ENCODE measurements at regions not wholly inside any gene's neighbourhood (a gene's known extent, or its start where the extent isn't known, plus 50 kb on each side); places are given as distances from the start of the nearest gene placed in this dataset.

DNA sequence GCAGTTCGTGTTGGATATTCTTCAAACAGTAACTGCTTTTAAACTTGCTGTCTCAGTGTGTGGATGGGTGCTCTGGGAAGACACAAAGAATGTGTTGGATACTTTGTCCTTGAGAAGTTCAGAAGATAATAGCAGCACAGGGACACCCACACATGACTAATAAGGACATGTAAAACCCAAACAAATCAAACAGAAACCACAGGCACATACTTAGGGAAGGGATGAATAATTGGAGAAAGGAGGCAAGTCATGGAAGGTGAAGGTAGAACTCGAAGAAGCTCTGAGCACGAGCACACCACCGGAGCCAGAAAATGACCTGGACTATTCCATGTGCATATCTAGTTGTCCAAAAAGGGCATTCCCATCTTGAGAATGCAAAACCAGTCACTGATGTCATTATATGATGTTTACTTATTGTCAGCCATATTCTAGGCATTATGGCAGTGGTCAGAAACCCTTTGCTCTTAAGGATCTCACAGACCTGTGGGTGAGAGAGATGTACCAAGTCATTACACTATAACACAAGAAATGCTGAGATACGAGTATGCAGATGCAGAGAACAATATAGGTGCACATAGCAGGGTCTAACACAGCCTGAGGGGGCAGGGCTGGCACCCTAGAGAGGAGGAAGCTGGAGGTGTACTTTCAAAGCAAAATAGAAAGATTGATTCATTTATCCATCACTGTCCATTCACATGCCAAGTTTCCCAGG lies 152.9 kb downstream of the PIK3R1 start:
- no peak for ATAC-seq
- H2AFZ ChIP-seq: no peak overlapping the region

More for the DNA sequence above, 152.9 kb downstream of the PIK3R1 start:
- no peak for DNase-seq (ENCODE audit: low spot score)
- Mint-ChIP-seq H3K9me3 (no peaks in the 10 kb centered on the region; the same call in 2 of the 3 replicates), H3K4me1 (no peaks in the 10 kb centered on the region), H3K27me3 (ENCODE audit: insufficient read depth, low read depth, poor library complexity) (peaks cover 4% of the 10 kb centered on the region), H3K36me3 (ENCODE audit: low read depth) (no peaks in the 10 kb centered on the region), H3K27ac (no peak overlapping the region), H3K4me3 (no peak overlapping the region)
- Histone ChIP-seq H3K27ac (ENCODE audit: low read depth) (no peak overlapping the region), H3K36me3 (ENCODE audit: insufficient read depth) (no peaks in the 10 kb centered on the region), H3K27me3 (ENCODE audit: insufficient read depth) (no peaks in the 10 kb centered on the region), H3F3A (replicated peaks; ENCODE audit: low read depth) (no peaks in the 10 kb centered on the region), H3K4me2 (no peak overlapping the region), H3K9me2 (ENCODE audit: insufficient read depth) (0 out of 2 replicates have a peak, but pooled peaks cover 4% of the 10 kb centered on the region), H3K4me1 (ENCODE audit: insufficient read depth) (no peaks in the 10 kb centered on the region), H3K4me3 (no peak overlapping the region), H3K79me2 (replicated peaks; ENCODE audit: insufficient read depth) (no peaks in the 10 kb centered on the region), H4K20me1 (replicated peaks; ENCODE audit: insufficient read depth) (no peaks in the 10 kb centered on the region)
- no peak for TF ChIP-seq EZH2phosphoT487 (IDR thresholded peaks at IDR 0.05; ENCODE audit: unreplicated experiment)
- TF ChIP-seq POLR2AphosphoS5 (IDR thresholded peaks at IDR 0.05; ENCODE audit: low read depth): no peak
- no peak for TF ChIP-seq ZNF331 (CRISPR knock-in tag; IDR thresholded peaks at IDR 0.05; ENCODE audit: low read depth)
- TF ChIP-seq, protein P1, sequence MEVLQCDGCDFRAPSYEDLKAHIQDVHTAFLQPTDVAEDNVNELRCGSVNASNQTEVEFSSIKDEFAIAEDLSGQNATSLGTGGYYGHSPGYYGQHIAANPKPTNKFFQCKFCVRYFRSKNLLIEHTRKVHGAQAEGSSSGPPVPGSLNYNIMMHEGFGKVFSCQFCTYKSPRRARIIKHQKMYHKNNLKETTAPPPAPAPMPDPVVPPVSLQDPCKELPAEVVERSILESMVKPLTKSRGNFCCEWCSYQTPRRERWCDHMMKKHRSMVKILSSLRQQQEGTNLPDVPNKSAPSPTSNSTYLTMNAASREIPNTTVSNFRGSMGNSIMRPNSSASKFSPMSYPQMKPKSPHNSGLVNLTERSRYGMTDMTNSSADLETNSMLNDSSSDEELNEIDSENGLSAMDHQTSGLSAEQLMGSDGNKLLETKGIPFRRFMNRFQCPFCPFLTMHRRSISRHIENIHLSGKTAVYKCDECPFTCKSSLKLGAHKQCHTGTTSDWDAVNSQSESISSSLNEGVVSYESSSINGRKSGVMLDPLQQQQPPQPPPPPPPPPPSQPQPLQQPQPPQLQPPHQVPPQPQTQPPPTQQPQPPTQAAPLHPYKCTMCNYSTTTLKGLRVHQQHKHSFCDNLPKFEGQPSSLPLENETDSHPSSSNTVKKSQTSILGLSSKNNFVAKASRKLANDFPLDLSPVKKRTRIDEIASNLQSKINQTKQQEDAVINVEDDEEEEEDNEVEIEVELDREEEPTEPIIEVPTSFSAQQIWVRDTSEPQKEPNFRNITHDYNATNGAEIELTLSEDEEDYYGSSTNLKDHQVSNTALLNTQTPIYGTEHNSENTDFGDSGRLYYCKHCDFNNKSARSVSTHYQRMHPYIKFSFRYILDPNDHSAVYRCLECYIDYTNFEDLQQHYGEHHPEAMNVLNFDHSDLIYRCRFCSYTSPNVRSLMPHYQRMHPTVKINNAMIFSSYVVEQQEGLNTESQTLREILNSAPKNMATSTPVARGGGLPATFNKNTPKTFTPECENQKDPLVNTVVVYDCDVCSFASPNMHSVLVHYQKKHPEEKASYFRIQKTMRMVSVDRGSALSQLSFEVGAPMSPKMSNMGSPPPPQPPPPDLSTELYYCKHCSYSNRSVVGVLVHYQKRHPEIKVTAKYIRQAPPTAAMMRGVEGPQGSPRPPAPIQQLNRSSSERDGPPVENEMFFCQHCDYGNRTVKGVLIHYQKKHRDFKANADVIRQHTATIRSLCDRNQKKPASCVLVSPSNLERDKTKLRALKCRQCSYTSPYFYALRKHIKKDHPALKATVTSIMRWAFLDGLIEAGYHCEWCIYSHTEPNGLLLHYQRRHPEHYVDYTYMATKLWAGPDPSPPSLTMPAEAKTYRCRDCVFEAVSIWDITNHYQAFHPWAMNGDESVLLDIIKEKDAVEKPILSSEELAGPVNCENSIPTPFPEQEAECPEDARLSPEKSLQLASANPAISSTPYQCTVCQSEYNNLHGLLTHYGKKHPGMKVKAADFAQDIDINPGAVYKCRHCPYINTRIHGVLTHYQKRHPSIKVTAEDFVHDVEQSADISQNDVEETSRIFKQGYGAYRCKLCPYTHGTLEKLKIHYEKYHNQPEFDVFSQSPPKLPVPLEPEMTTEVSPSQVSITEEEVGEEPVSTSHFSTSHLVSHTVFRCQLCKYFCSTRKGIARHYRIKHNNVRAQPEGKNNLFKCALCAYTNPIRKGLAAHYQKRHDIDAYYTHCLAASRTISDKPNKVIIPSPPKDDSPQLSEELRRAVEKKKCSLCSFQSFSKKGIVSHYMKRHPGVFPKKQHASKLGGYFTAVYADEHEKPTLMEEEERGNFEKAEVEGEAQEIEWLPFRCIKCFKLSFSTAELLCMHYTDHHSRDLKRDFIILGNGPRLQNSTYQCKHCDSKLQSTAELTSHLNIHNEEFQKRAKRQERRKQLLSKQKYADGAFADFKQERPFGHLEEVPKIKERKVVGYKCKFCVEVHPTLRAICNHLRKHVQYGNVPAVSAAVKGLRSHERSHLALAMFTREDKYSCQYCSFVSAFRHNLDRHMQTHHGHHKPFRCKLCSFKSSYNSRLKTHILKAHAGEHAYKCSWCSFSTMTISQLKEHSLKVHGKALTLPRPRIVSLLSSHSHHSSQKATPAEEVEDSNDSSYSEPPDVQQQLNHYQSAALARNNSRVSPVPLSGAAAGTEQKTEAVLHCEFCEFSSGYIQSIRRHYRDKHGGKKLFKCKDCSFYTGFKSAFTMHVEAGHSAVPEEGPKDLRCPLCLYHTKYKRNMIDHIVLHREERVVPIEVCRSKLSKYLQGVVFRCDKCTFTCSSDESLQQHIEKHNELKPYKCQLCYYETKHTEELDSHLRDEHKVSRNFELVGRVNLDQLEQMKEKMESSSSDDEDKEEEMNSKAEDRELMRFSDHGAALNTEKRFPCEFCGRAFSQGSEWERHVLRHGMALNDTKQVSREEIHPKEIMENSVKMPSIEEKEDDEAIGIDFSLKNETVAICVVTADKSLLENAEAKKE (CRISPR knock-in tag; IDR thresholded peaks at IDR 0.05): no peak
- TF ChIP-seq EZH2 (IDR thresholded peaks at IDR 0.05; ENCODE audit: low read depth, unreplicated experiment): no peak
- no peak for TF ChIP-seq STAT1 (IDR thresholded peaks at IDR 0.05; ENCODE audit: unreplicated experiment)
- no peak for TF ChIP-seq NANOG (IDR thresholded peaks at IDR 0.05; ENCODE audit: borderline replicate concordance)

Data from GM23338 (cell line).